CD4-positive, alpha-beta memory T cell (primary cell): ENCODE measurements at regions not wholly inside any gene's neighbourhood (a gene's known extent, or its start where the extent isn't known, plus 50 kb on each side); places are given as distances from the start of the nearest gene placed in this dataset.

Source experiments
- CTCF ChIA-PET: fragments of 350-600 bp; sonication (Branson Sonifier 250); formaldehyde crosslinking; loops from one replicate; lab custom pipeline; 2021; ENCODE audit warnings: inconsistent platforms; ENCODE audit not compliant: partially characterized antibody; lab: Charles Lee
- POLR2A ChIA-PET: fragments of 350-600 bp; sonication (Branson Sonifier 250); formaldehyde crosslinking; loops from one replicate; lab custom pipeline; 2021; ENCODE audit not compliant: partially characterized antibody; lab: Charles Lee
- DNase-seq, 5 donors: peaks; one replicate each; pipeline versions ENCODE4 v3.0.0 to v3.0.0-alpha.2; 2020 to 2022; ENCODE audit warnings: mixed read lengths in 1 of 5
- H3K27ac ChIP-seq: one replicate; pipeline ENCODE4 v1.7.0; 2013; ENCODE audit warnings: low read depth, low read length
- H3K27me3 ChIP-seq: 2 replicates; pipeline ENCODE4 v1.7.0; 2013; ENCODE audit warnings: mild to moderate bottlenecking, low read length, moderate library complexity; ENCODE audit not compliant: insufficient read depth
- H3K36me3 ChIP-seq: 2 replicates; pipeline ENCODE4 v1.7.0; 2013; ENCODE audit warnings: mild to moderate bottlenecking, low read length, moderate library complexity; ENCODE audit not compliant: insufficient read depth
- H3K4me1 ChIP-seq: 2 replicates; pipeline ENCODE4 v1.7.0; 2013; ENCODE audit warnings: mild to moderate bottlenecking, low read length, moderate library complexity; ENCODE audit not compliant: insufficient read depth
- H3K4me3 ChIP-seq, 2 donors: one replicate each; pipeline ENCODE4 v1.7.0; 2013; ENCODE audit warnings: low read length in 2 of 2, mild to moderate bottlenecking in 1 of 2
- H3K9me3 ChIP-seq, 2 donors: one replicate each; pipeline ENCODE4 v1.7.0; 2013; ENCODE audit warnings: low read length in 2 of 2, control low read depth in 1 of 2; ENCODE audit not compliant: control insufficient read depth in 1 of 2
- H3K27ac Mint-ChIP-seq, 7 donors: one replicate each; pipeline ENCODE4 v1.8.0; 2020 to 2021; ENCODE audit warnings: mixed read lengths in 7 of 7, mild to moderate bottlenecking in 6 of 7, inconsistent platforms in 3 of 7, moderate library complexity in 3 of 7
- H3K27me3 Mint-ChIP-seq, 2 donors: one replicate each; pipeline ENCODE4 v1.8.0; 2020 to 2021; ENCODE audit warnings: mixed read lengths in 2 of 2
- H3K36me3 Mint-ChIP-seq, 2 donors: one replicate each; pipeline ENCODE4 v1.8.0; 2020 to 2021; ENCODE audit warnings: mixed read lengths in 2 of 2, inconsistent platforms in 1 of 2, mild to moderate bottlenecking in 1 of 2
- H3K4me1 Mint-ChIP-seq, 4 donors: one replicate each; pipeline ENCODE4 v1.8.0; 2020 to 2021; ENCODE audit warnings: mixed read lengths in 4 of 4, mild to moderate bottlenecking in 1 of 4
- H3K4me3 Mint-ChIP-seq, 8 donors: one replicate each; pipeline ENCODE4 v1.8.0; 2020 to 2021; ENCODE audit warnings: mixed read lengths in 8 of 8, mild to moderate bottlenecking in 7 of 8, moderate library complexity in 6 of 8, inconsistent platforms in 3 of 8
- H3K9me3 Mint-ChIP-seq, 8 donors: one replicate each; pipeline ENCODE4 v1.8.0; 2020 to 2021; ENCODE audit warnings: mixed read lengths in 8 of 8, mild to moderate bottlenecking in 5 of 8, inconsistent platforms in 3 of 8, moderate library complexity in 1 of 8
- intact Hi-C: fragments of 100-400 bp; cut with micrococcal nuclease; formaldehyde crosslinking; loops from one replicate; pipeline ENCODE4 v1.15.1; 2023

- Histone ChIP-seq H3K4me1 (no peaks in the 10 kb centered on the region), H3K4me3 (no peak overlapping the region), H3K9me3 (no peaks in the 10 kb centered on the region), H3K27me3 (no peaks in the 10 kb centered on the region), H3K27ac (no peak overlapping the region), H3K36me3 (no peaks in the 10 kb centered on the region)
- intact Hi-C loops: no loop called here
- Mint-ChIP-seq H3K27me3 (peaks cover 0 to 6% of the 10 kb centered on the region in 2 donors), H3K27ac (no peak overlapping the region), H3K4me1 (no peaks in the 10 kb centered on the region), H3K36me3 (no peaks in the 10 kb centered on the region), H3K9me3 (peaks cover 0 to 5% (median 0%) of the 10 kb centered on the region in 8 donors), H3K4me3 (no peak overlapping the region)
- ChIA-PET POLR2A (no interaction called here), CTCF (no interaction called here)
- DNase-seq: no peak
Observed at GRCh38 chr16:47949714-47950113, 206.1 kb downstream of the ABCC12 start.

GRCh38 chr16:47949276-47949675, 206.5 kb downstream of the ABCC12 start:
- H3K27ac Mint-ChIP-seq: no peak overlapping the region
- H3K36me3 Mint-ChIP-seq: no peaks in the 10 kb centered on the region
- peaks cover 0 to 6% of the 10 kb centered on the region in 2 donors for H3K27me3 Mint-ChIP-seq

GRCh38 chr16:47947723-47948122, 208.1 kb downstream of the ABCC12 start:
- H3K36me3 Mint-ChIP-seq: no peaks in the 10 kb centered on the region
- DNase-seq: no peak
- POLR2A ChIA-PET: no interaction called here
- Histone ChIP-seq H3K4me1 (no peaks in the 10 kb centered on the region), H3K9me3 (no peaks in the 10 kb centered on the region), H3K27ac (no peak overlapping the region), H3K4me3 (no peak overlapping the region), H3K27me3 (no peaks in the 10 kb centered on the region), H3K36me3 (no peaks in the 10 kb centered on the region)
- CTCF ChIA-PET: no interaction called here
- H3K27me3 Mint-ChIP-seq: peaks cover 0 to 6% of the 10 kb centered on the region in 2 donors
- H3K4me1 Mint-ChIP-seq: no peaks in the 10 kb centered on the region
- no peak overlapping the region for H3K27ac Mint-ChIP-seq
- no peak overlapping the region for H3K4me3 Mint-ChIP-seq
- intact Hi-C loops: no loop called here
- peaks cover 0 to 5% (median 0%) of the 10 kb centered on the region in 8 donors for H3K9me3 Mint-ChIP-seq

More at GRCh38 chr16:47949276-47949675, 206.5 kb downstream of the ABCC12 start:
- Histone ChIP-seq H3K4me3 (no peak overlapping the region), H3K27ac (no peak overlapping the region), H3K4me1 (no peaks in the 10 kb centered on the region), H3K36me3 (no peaks in the 10 kb centered on the region), H3K27me3 (no peaks in the 10 kb centered on the region), H3K9me3 (no peaks in the 10 kb centered on the region)
- intact Hi-C loops: no loop called here
- no peak overlapping the region for H3K4me3 Mint-ChIP-seq
- no peaks in the 10 kb centered on the region for H3K4me1 Mint-ChIP-seq
- CTCF ChIA-PET: no interaction called here
- POLR2A ChIA-PET: no interaction called here
- no peak for DNase-seq
- peaks cover 0 to 5% (median 0%) of the 10 kb centered on the region in 8 donors for H3K9me3 Mint-ChIP-seq

DNA sequence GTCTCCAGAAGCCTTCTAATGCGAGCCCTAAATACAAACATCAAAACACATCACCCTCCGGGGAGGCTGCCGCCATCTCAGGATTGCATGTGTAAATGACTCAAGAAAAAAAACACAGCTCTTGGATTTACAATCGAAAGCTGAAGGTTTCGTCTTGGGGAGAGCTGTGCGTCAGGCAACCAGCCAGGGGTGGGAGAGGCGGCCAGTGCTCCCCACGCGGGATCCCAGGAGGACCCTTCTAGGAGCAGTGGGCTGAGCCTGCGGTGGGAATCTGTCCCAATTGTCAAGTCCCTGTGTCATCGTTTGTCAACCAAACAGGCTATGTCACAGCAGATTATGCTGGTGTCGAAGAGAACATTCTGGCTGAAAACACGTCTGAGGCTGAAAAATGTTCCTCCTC, 209.7 kb downstream of the ABCC12 start:
- no peaks in the 10 kb centered on the region for H3K4me1 Mint-ChIP-seq
- H3K27me3 Mint-ChIP-seq: peaks cover 3 to 8% of the 10 kb centered on the region in 2 donors
- ChIA-PET POLR2A (no interaction called here), CTCF (no interaction called here)
- H3K36me3 Mint-ChIP-seq: no peaks in the 10 kb centered on the region
- Histone ChIP-seq H3K4me3 (no peak overlapping the region), H3K27me3 (no peaks in the 10 kb centered on the region), H3K27ac (no peak overlapping the region), H3K4me1 (no peaks in the 10 kb centered on the region), H3K9me3 (no peaks in the 10 kb centered on the region), H3K36me3 (no peaks in the 10 kb centered on the region)
- H3K27ac Mint-ChIP-seq: no peak overlapping the region
- H3K4me3 Mint-ChIP-seq: no peak overlapping the region
- intact Hi-C loops: no loop called here
- peaks cover 0 to 5% (median 0%) of the 10 kb centered on the region in 8 donors for H3K9me3 Mint-ChIP-seq
- DNase-seq: no peak

DNA sequence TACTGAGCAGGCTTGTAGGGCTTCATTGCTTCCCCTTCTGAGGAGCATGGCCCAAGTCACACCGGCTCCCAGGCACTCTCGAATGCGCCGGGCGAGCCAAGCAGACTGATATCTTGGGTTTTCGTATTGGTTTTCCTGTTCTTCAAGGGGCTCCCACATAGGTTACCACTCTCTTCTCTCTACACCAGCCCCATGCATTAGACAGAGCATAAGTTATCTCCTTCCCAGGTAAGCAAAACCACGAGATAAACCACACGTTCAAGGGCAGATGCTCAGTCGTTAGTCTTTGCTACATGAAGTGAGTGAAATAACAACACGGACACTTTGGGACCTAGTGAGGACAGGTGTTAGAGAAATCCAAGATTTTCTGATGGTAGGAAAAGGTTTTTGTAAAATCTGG, 211.2 kb downstream of the ABCC12 start:
- H3K36me3 ChIP-seq: no peaks in the 10 kb centered on the region
- no peaks in the 10 kb centered on the region for H3K9me3 ChIP-seq
- no peak overlapping the region for H3K4me3 ChIP-seq
- ChIA-PET CTCF (no interaction called here), POLR2A (no interaction called here)
- no peaks in the 10 kb centered on the region for H3K27me3 ChIP-seq
- Mint-ChIP-seq H3K27ac (no peak overlapping the region), H3K36me3 (no peaks in the 10 kb centered on the region), H3K4me1 (no peaks in the 10 kb centered on the region), H3K4me3 (no peak overlapping the region), H3K9me3 (peaks cover 0 to 3% (median 0%) of the 10 kb centered on the region in 8 donors), H3K27me3 (peaks cover 8% of the 10 kb centered on the region in 2 donors)
- no peak overlapping the region for H3K27ac ChIP-seq
- no peak for DNase-seq
- no peaks in the 10 kb centered on the region for H3K4me1 ChIP-seq
- intact Hi-C loops: no loop called here

GRCh38 chr16:47943235-47943634, 212.6 kb downstream of the ABCC12 start:
- ChIA-PET CTCF (no interaction called here), POLR2A (no interaction called here)
- Mint-ChIP-seq H3K27me3 (peaks cover 10% of the 10 kb centered on the region in 2 donors), H3K9me3 (peaks cover 0 to 3% (median 0%) of the 10 kb centered on the region in 8 donors), H3K36me3 (no peaks in the 10 kb centered on the region), H3K4me1 (no peaks in the 10 kb centered on the region), H3K4me3 (no peak overlapping the region), H3K27ac (no peak overlapping the region)
- H3K27ac ChIP-seq: no peak overlapping the region
- H3K27me3 ChIP-seq: no peaks in the 10 kb centered on the region
- no peaks in the 10 kb centered on the region for H3K4me1 ChIP-seq
- no peak overlapping the region for H3K4me3 ChIP-seq
- H3K36me3 ChIP-seq: no peaks in the 10 kb centered on the region
- intact Hi-C loops: no loop called here
- no peak for DNase-seq
- H3K9me3 ChIP-seq: no peaks in the 10 kb centered on the region

DNA sequence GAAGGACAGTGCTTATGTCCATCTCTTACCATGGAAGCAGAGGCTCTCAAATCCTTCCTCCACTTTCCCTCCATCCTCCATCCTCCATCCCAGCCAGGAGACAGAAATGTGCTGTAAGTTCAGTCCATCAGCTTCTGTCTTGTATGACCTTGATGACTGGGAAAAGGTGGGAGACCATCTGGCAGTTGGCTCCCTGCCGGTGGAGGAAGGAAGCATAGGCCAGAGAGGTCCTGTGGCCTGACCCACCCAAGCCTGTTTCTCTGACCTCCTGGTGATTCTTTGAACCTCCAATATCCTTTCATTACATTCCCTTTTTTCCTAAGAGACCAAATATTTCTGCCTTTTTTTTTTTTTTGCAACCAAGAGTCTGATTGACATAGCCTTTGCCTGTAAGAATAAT, 215.3 kb downstream of the ABCC12 start:
- no peaks in the 10 kb centered on the region for H3K9me3 ChIP-seq
- ChIA-PET POLR2A (no interaction called here), CTCF (no interaction called here)
- H3K36me3 Mint-ChIP-seq: no peaks in the 10 kb centered on the region
- H3K27ac Mint-ChIP-seq: no peak overlapping the region
- peaks cover 0 to 5% (median 0%) of the 10 kb centered on the region in 8 donors for H3K9me3 Mint-ChIP-seq
- no peak overlapping the region for H3K4me3 Mint-ChIP-seq
- H3K36me3 ChIP-seq: no peaks in the 10 kb centered on the region
- peaks cover 4 to 11% of the 10 kb centered on the region in 2 donors for H3K27me3 Mint-ChIP-seq
- intact Hi-C loops: no loop called here
- no peaks in the 10 kb centered on the region for H3K27me3 ChIP-seq
- H3K27ac ChIP-seq: no peak overlapping the region
- no peak overlapping the region for H3K4me3 ChIP-seq
- no peak for DNase-seq
- no peaks in the 10 kb centered on the region for H3K4me1 Mint-ChIP-seq
- no peaks in the 10 kb centered on the region for H3K4me1 ChIP-seq

GRCh38 chr16:47939680-47940079, 216.1 kb downstream of the ABCC12 start:
- Mint-ChIP-seq H3K4me1 (no peaks in the 10 kb centered on the region), H3K27ac (peak overlapping the region in 1 of 7 donors; percentile 50), H3K36me3 (no peaks in the 10 kb centered on the region), H3K27me3 (peaks cover 4 to 11% of the 10 kb centered on the region in 2 donors), H3K9me3 (peaks cover 0 to 7% (median 0%) of the 10 kb centered on the region in 8 donors), H3K4me3 (no peak overlapping the region)
- Histone ChIP-seq H3K36me3 (no peaks in the 10 kb centered on the region), H3K4me3 (no peak overlapping the region), H3K27me3 (no peaks in the 10 kb centered on the region), H3K4me1 (no peaks in the 10 kb centered on the region), H3K9me3 (no peaks in the 10 kb centered on the region), H3K27ac (no peak overlapping the region)
- POLR2A ChIA-PET: no interaction called here
- intact Hi-C loops: no loop called here
- CTCF ChIA-PET: interaction anchor here (1.3 kb wide), 1 partner anchor 798 kb away, joined by 3 read pairs; no protein-coding TSS in a partner anchor
- no peak for DNase-seq
